Activated CD4-positive, alpha-beta memory T cell treated with anti-CD3 and anti-CD28 coated beads, Interleukin-2, amount 10 ng/mL, durations not matched to agents 7 days and 5 days (primary cell): ENCODE measurements at regions not wholly inside any gene's neighbourhood (a gene's known extent, or its start where the extent isn't known, plus 50 kb on each side); places are given as distances from the start of the nearest gene placed in this dataset.

Source experiments
- CTCF ChIA-PET: fragments of 350-600 bp; sonication (Branson Sonifier 250); formaldehyde crosslinking; loops from one replicate; lab custom pipeline; 2021; ENCODE audit warnings: antibody characterized with exemption, inconsistent platforms; lab: Charles Lee
- POLR2A ChIA-PET: fragments of 350-600 bp; sonication (Branson Sonifier 250); formaldehyde crosslinking; loops from one replicate; lab custom pipeline; 2021; ENCODE audit warnings: antibody characterized with exemption; lab: Charles Lee
- DNase-seq: peaks from one replicate; pipeline ENCODE4 v3.0.0-alpha.2; 2020
- H3K27ac Mint-ChIP-seq: one replicate; pipeline ENCODE4 v1.8.0; 2021; ENCODE audit warnings: mild to moderate bottlenecking, mixed read lengths
- H3K27me3 Mint-ChIP-seq: one replicate; pipeline ENCODE4 v1.8.0; 2021; ENCODE audit warnings: mixed read lengths
- H3K36me3 Mint-ChIP-seq: one replicate; pipeline ENCODE4 v1.8.0; 2021; ENCODE audit warnings: low read depth, mixed read lengths
- H3K4me1 Mint-ChIP-seq: one replicate; pipeline ENCODE4 v1.8.0; 2021; ENCODE audit warnings: mixed read lengths
- H3K4me3 Mint-ChIP-seq: one replicate; pipeline ENCODE4 v1.8.0; 2021; ENCODE audit warnings: mild to moderate bottlenecking, mixed read lengths
- H3K9me3 Mint-ChIP-seq: one replicate; pipeline ENCODE4 v1.8.0; 2021; ENCODE audit warnings: mixed read lengths

GRCh38 chr3:145815707-145816413 lies 345.1 kb downstream of the PLOD2 start:
- Mint-ChIP-seq H3K4me1 (no peaks in the 10 kb centered on the region), H3K9me3 (peaks cover 4% of the 10 kb centered on the region), H3K27ac (no peak overlapping the region), H3K4me3 (no peak overlapping the region), H3K27me3 (no peaks in the 10 kb centered on the region), H3K36me3 (no peaks in the 10 kb centered on the region)
- DNase-seq = no peak
- ChIA-PET CTCF (no interaction called here), POLR2A (no interaction called here)

- no peak for DNase-seq
- ChIA-PET POLR2A (no interaction called here), CTCF (no interaction called here)
- H3K9me3 Mint-ChIP-seq = peaks cover 4% of the 10 kb centered on the region
- H3K4me3 Mint-ChIP-seq = no peak overlapping the region
- H3K27me3 Mint-ChIP-seq = no peaks in the 10 kb centered on the region
- H3K4me1 Mint-ChIP-seq = no peaks in the 10 kb centered on the region
- no peak overlapping the region for H3K27ac Mint-ChIP-seq
- no peaks in the 10 kb centered on the region for H3K36me3 Mint-ChIP-seq
Measured at GRCh38 chr3:145817870-145818483, 343.0 kb downstream of the PLOD2 start.

GRCh38 chr3:145820170-145820569 lies 340.8 kb downstream of the PLOD2 start:
- no peak for DNase-seq
- Mint-ChIP-seq H3K9me3 (peaks cover 4% of the 10 kb centered on the region), H3K4me3 (no peak overlapping the region), H3K27ac (no peak overlapping the region), H3K36me3 (no peaks in the 10 kb centered on the region), H3K27me3 (no peaks in the 10 kb centered on the region), H3K4me1 (no peaks in the 10 kb centered on the region)
- ChIA-PET POLR2A (no interaction called here), CTCF (no interaction called here)

GRCh38 chr3:145842294-145842902 lies 318.6 kb downstream of the PLOD2 start:
- Mint-ChIP-seq H3K9me3 (no peaks in the 10 kb centered on the region), H3K4me1 (no peaks in the 10 kb centered on the region)
- CTCF ChIA-PET = no interaction called here

GRCh38 chr3:145843561-145843960 lies 317.4 kb downstream of the PLOD2 start:
- H3K4me3 Mint-ChIP-seq = no peak overlapping the region
- no peaks in the 10 kb centered on the region for H3K36me3 Mint-ChIP-seq
- ChIA-PET CTCF (no interaction called here), POLR2A (no interaction called here)
- no peaks in the 10 kb centered on the region for H3K9me3 Mint-ChIP-seq
- no peak for DNase-seq
- no peaks in the 10 kb centered on the region for H3K4me1 Mint-ChIP-seq
- H3K27me3 Mint-ChIP-seq = no peaks in the 10 kb centered on the region
- no peak overlapping the region for H3K27ac Mint-ChIP-seq

More at GRCh38 chr3:145842294-145842902, 318.6 kb downstream of the PLOD2 start:
- Mint-ChIP-seq H3K36me3 (no peaks in the 10 kb centered on the region), H3K27ac (no peak overlapping the region), H3K4me3 (no peak overlapping the region), H3K27me3 (no peaks in the 10 kb centered on the region)
- POLR2A ChIA-PET = no interaction called here
- no peak for DNase-seq

GRCh38 chr3:145849115-145849514 lies 311.9 kb downstream of the PLOD2 start:
- POLR2A ChIA-PET = no interaction called here
- DNase-seq = no peak
- H3K9me3 Mint-ChIP-seq = no peaks in the 10 kb centered on the region
- no peaks in the 10 kb centered on the region for H3K36me3 Mint-ChIP-seq
- H3K4me1 Mint-ChIP-seq = no peaks in the 10 kb centered on the region
- H3K27ac Mint-ChIP-seq = no peak overlapping the region
- CTCF ChIA-PET = no interaction called here
- H3K4me3 Mint-ChIP-seq = no peak overlapping the region
- H3K27me3 Mint-ChIP-seq = no peaks in the 10 kb centered on the region

- H3K4me3 Mint-ChIP-seq = no peak overlapping the region
- POLR2A ChIA-PET = no interaction called here
- CTCF ChIA-PET = interaction anchor here (0.6 kb wide), 1 partner anchor 639 kb away, joined by 9 read pairs; no protein-coding TSS in a partner anchor
- H3K27me3 Mint-ChIP-seq = no peaks in the 10 kb centered on the region
- no peak overlapping the region for H3K27ac Mint-ChIP-seq
- H3K36me3 Mint-ChIP-seq = no peaks in the 10 kb centered on the region
- no peak for DNase-seq
- H3K9me3 Mint-ChIP-seq = no peaks in the 10 kb centered on the region
- no peaks in the 10 kb centered on the region for H3K4me1 Mint-ChIP-seq
Measured at GRCh38 chr3:145854499-145854898, 306.5 kb downstream of the PLOD2 start.

GRCh38 chr3:145857956-145858355 lies 303.0 kb downstream of the PLOD2 start:
- Mint-ChIP-seq H3K9me3 (no peaks in the 10 kb centered on the region), H3K27me3 (no peaks in the 10 kb centered on the region), H3K4me1 (no peaks in the 10 kb centered on the region), H3K36me3 (no peaks in the 10 kb centered on the region), H3K4me3 (no peak overlapping the region), H3K27ac (no peak overlapping the region)
- ChIA-PET POLR2A (no interaction called here), CTCF (no interaction called here)
- DNase-seq = no peak

- ChIA-PET POLR2A (no interaction called here), CTCF (no interaction called here)
- H3K9me3 Mint-ChIP-seq = no peaks in the 10 kb centered on the region
- DNase-seq = no peak
- no peak overlapping the region for H3K27ac Mint-ChIP-seq
- no peak overlapping the region for H3K4me3 Mint-ChIP-seq
- H3K27me3 Mint-ChIP-seq = no peaks in the 10 kb centered on the region
- no peaks in the 10 kb centered on the region for H3K4me1 Mint-ChIP-seq
- no peaks in the 10 kb centered on the region for H3K36me3 Mint-ChIP-seq
Measured at GRCh38 chr3:145864336-145864735, 296.6 kb downstream of the PLOD2 start.

- Mint-ChIP-seq H3K4me1 (no peaks in the 10 kb centered on the region), H3K36me3 (no peaks in the 10 kb centered on the region), H3K27ac (no peak overlapping the region), H3K4me3 (no peak overlapping the region), H3K27me3 (no peaks in the 10 kb centered on the region), H3K9me3 (no peaks in the 10 kb centered on the region)
- DNase-seq = no peak
- POLR2A ChIA-PET = no interaction called here
- CTCF ChIA-PET = no interaction called here
Measured at GRCh38 chr3:145865399-145866018, 295.5 kb downstream of the PLOD2 start.

GRCh38 chr3:145869958-145870357 lies 291.0 kb downstream of the PLOD2 start:
- no peaks in the 10 kb centered on the region for H3K27me3 Mint-ChIP-seq
- ChIA-PET POLR2A (no interaction called here), CTCF (no interaction called here)
- H3K4me3 Mint-ChIP-seq = no peak overlapping the region
- DNase-seq = no peak
- no peak overlapping the region for H3K27ac Mint-ChIP-seq
- no peaks in the 10 kb centered on the region for H3K36me3 Mint-ChIP-seq
- no peaks in the 10 kb centered on the region for H3K9me3 Mint-ChIP-seq
- no peaks in the 10 kb centered on the region for H3K4me1 Mint-ChIP-seq

GRCh38 chr3:145882436-145882835 lies 278.5 kb downstream of the PLOD2 start:
- Mint-ChIP-seq H3K9me3 (no peaks in the 10 kb centered on the region), H3K27me3 (no peaks in the 10 kb centered on the region), H3K4me1 (no peaks in the 10 kb centered on the region), H3K4me3 (no peak overlapping the region), H3K36me3 (no peaks in the 10 kb centered on the region), H3K27ac (no peak overlapping the region)
- ChIA-PET POLR2A (no interaction called here), CTCF (no interaction called here)
- no peak for DNase-seq

GRCh38 chr3:145889730-145890129 lies 271.3 kb downstream of the PLOD2 start:
- POLR2A ChIA-PET = no interaction called here
- H3K4me1 Mint-ChIP-seq = no peaks in the 10 kb centered on the region
- H3K27ac Mint-ChIP-seq = no peak overlapping the region
- no peaks in the 10 kb centered on the region for H3K27me3 Mint-ChIP-seq
- H3K9me3 Mint-ChIP-seq = no peaks in the 10 kb centered on the region
- no peak overlapping the region for H3K4me3 Mint-ChIP-seq
- CTCF ChIA-PET = no interaction called here
- DNase-seq = no peak
- no peaks in the 10 kb centered on the region for H3K36me3 Mint-ChIP-seq
